ENCODE measurements at regions not wholly inside any gene's neighbourhood (a gene's known extent, or its start where the extent isn't known, plus 50 kb on each side); places are given as distances from the start of the nearest gene placed in this dataset.

GRCh38 chr13:22211876-22212275 lies 541.0 kb downstream of the FGF9 start:
- POLR2A ChIA-PET (ENCODE audit: unreplicated experiment): no interaction called here
- intact Hi-C loops (cut with micrococcal nuclease): no loop called here
- no peaks in the 10 kb centered on the region for H3K9me2 ChIP-seq (replicated peaks; ENCODE audit: low read length)
- no peak overlapping the region for H3K4me3 ChIP-seq (ENCODE audit: low read length)
- BruUV-seq (replicated peaks): no TSS peak
- no peaks in the 10 kb centered on the region for H3K27me3 ChIP-seq (ENCODE audit: low read length)
- CTCF ChIA-PET: no interaction called here
- no peak overlapping the region for H2AFZ ChIP-seq (ENCODE audit: low read length)
- no peak overlapping the region for H3K27ac ChIP-seq (ENCODE audit: low read length)
- H4K20me1 ChIP-seq (ENCODE audit: low read length): no peaks in the 10 kb centered on the region
- no peaks in the 10 kb centered on the region for H3K36me3 ChIP-seq (ENCODE audit: low read depth, low read length)
- H3K4me2 ChIP-seq (ENCODE audit: low read length): no peak overlapping the region
- H3K9me3 ChIP-seq (ENCODE audit: low read length): no peaks in the 10 kb centered on the region
- DNase-seq (no peak), ATAC-seq (no peak)
- no peaks in the 10 kb centered on the region for H3K79me2 ChIP-seq (ENCODE audit: low read length)
- H3F3A ChIP-seq (ENCODE audit: low read length, unreplicated experiment): no peaks in the 10 kb centered on the region
- H3K9ac ChIP-seq (ENCODE audit: low read length): no peak overlapping the region
- no peaks in the 10 kb centered on the region for H3K4me1 ChIP-seq (ENCODE audit: insufficient read depth, low read length)
- TF ChIP-seq EZH2 (IDR thresholded peaks at IDR 0.05; ENCODE audit: low read length, unreplicated experiment): no peak
- TF ChIP-seq EZH2phosphoT487 (IDR thresholded peaks at IDR 0.05; ENCODE audit: borderline replicate concordance, low read length): no peak
- TF ChIP-seq CTCF (conservative IDR thresholded peaks at IDR 0.05; ENCODE audit: low read depth, low read length): no peak

- DNase-seq (no peak), ATAC-seq (no peak)
- H3K79me2 ChIP-seq (ENCODE audit: low read length): no peaks in the 10 kb centered on the region
- no peaks in the 10 kb centered on the region for H4K20me1 ChIP-seq (ENCODE audit: low read length)
- CTCF ChIA-PET: no interaction called here
- H3K4me1 ChIP-seq (ENCODE audit: insufficient read depth, low read length): no peaks in the 10 kb centered on the region
- H3K4me3 ChIP-seq (ENCODE audit: low read length): no peak overlapping the region
- no peaks in the 10 kb centered on the region for H3K27me3 ChIP-seq (ENCODE audit: low read length)
- BruUV-seq (replicated peaks): no TSS peak
- POLR2A ChIA-PET (ENCODE audit: unreplicated experiment): no interaction called here
- no peaks in the 10 kb centered on the region for H3K9me2 ChIP-seq (replicated peaks; ENCODE audit: low read length)
- no peaks in the 10 kb centered on the region for H3F3A ChIP-seq (ENCODE audit: low read length, unreplicated experiment)
- no peak overlapping the region for H2AFZ ChIP-seq (ENCODE audit: low read length)
- no peak overlapping the region for H3K4me2 ChIP-seq (ENCODE audit: low read length)
- intact Hi-C loops (cut with micrococcal nuclease): no loop called here
- no peaks in the 10 kb centered on the region for H3K9me3 ChIP-seq (ENCODE audit: low read length)
- TF ChIP-seq EZH2phosphoT487 (IDR thresholded peaks at IDR 0.05; ENCODE audit: borderline replicate concordance, low read length): no peak
- TF ChIP-seq EZH2 (IDR thresholded peaks at IDR 0.05; ENCODE audit: low read length, unreplicated experiment): no peak
- no peak for TF ChIP-seq CTCF (conservative IDR thresholded peaks at IDR 0.05; ENCODE audit: low read depth, low read length)
- no peak overlapping the region for H3K27ac ChIP-seq (ENCODE audit: low read length)
- no peak overlapping the region for H3K9ac ChIP-seq (ENCODE audit: low read length)
- H3K36me3 ChIP-seq (ENCODE audit: low read depth, low read length): no peaks in the 10 kb centered on the region
These were observed 541.7 kb downstream of the FGF9 start for GRCh38 chr13:22212576-22212975.

- H3K9ac ChIP-seq (ENCODE audit: low read length): no peak overlapping the region
- H4K20me1 ChIP-seq (ENCODE audit: low read length): no peaks in the 10 kb centered on the region
- TF ChIP-seq EZH2phosphoT487 (IDR thresholded peaks at IDR 0.05; ENCODE audit: borderline replicate concordance, low read length) (no peak), EZH2 (IDR thresholded peaks at IDR 0.05; ENCODE audit: low read length, unreplicated experiment) (no peak), CTCF (conservative IDR thresholded peaks at IDR 0.05; ENCODE audit: low read depth, low read length) (no peak)
- no peak overlapping the region for H2AFZ ChIP-seq (ENCODE audit: low read length)
- DNase-seq (no peak), ATAC-seq (no peak)
- no peak overlapping the region for H3K4me3 ChIP-seq (ENCODE audit: low read length)
- intact Hi-C loops (cut with micrococcal nuclease): no loop called here
- H3K9me2 ChIP-seq (replicated peaks; ENCODE audit: low read length): no peaks in the 10 kb centered on the region
- no peaks in the 10 kb centered on the region for H3K36me3 ChIP-seq (ENCODE audit: low read depth, low read length)
- H3K27me3 ChIP-seq (ENCODE audit: low read length): no peaks in the 10 kb centered on the region
- H3K79me2 ChIP-seq (ENCODE audit: low read length): no peaks in the 10 kb centered on the region
- no peak overlapping the region for H3K27ac ChIP-seq (ENCODE audit: low read length)
- H3K4me2 ChIP-seq (ENCODE audit: low read length): no peak overlapping the region
- no peaks in the 10 kb centered on the region for H3F3A ChIP-seq (ENCODE audit: low read length, unreplicated experiment)
- H3K4me1 ChIP-seq (ENCODE audit: insufficient read depth, low read length): no peaks in the 10 kb centered on the region
- POLR2A ChIA-PET (ENCODE audit: unreplicated experiment): no interaction called here
- CTCF ChIA-PET: no interaction called here
- H3K9me3 ChIP-seq (ENCODE audit: low read length): no peaks in the 10 kb centered on the region
- BruUV-seq (replicated peaks): no TSS peak
These were observed 543.3 kb downstream of the FGF9 start for GRCh38 chr13:22214184-22214583.
